Stimulated activated CD4-positive, alpha-beta T cell treated with anti-CD3 and anti-CD28 coated beads, Interleukin-2, amount 100 ng/mL, for 24 hours (primary cell): ENCODE measurements at regions not wholly inside any gene's neighbourhood (a gene's known extent, or its start where the extent isn't known, plus 50 kb on each side); places are given as distances from the start of the nearest gene placed in this dataset.
"Not testable (repeated sequence)": the region's sequence is repeated elsewhere in the genome, so short reads cannot be mapped to it uniquely, and the experiment has no call there.

ENCODE experiments used
- DNase-seq, 2 donors: peaks; one replicate each; pipeline ENCODE4 v3.0.0-alpha.2; 2020

DNA sequence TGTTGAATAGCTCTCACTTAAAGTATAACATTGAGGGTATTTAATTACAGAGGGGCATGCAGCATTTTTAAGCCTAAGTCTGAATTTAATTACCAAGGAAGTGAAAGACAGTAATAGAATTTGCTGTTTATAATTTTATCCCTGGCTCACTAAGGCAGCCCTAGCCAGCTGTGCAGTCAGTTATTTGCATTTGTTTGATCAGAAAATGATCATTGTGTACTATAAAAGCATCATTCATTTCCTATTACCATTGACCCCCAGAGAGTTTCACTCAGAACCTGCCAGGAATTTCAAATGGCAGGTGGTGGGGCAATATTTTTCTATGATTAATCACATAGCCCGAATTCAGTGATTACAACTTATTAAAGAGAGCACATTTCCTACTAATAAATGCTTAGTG, 277.1 kb upstream of the KAZN start:
- DNase-seq = no peak

DNA sequence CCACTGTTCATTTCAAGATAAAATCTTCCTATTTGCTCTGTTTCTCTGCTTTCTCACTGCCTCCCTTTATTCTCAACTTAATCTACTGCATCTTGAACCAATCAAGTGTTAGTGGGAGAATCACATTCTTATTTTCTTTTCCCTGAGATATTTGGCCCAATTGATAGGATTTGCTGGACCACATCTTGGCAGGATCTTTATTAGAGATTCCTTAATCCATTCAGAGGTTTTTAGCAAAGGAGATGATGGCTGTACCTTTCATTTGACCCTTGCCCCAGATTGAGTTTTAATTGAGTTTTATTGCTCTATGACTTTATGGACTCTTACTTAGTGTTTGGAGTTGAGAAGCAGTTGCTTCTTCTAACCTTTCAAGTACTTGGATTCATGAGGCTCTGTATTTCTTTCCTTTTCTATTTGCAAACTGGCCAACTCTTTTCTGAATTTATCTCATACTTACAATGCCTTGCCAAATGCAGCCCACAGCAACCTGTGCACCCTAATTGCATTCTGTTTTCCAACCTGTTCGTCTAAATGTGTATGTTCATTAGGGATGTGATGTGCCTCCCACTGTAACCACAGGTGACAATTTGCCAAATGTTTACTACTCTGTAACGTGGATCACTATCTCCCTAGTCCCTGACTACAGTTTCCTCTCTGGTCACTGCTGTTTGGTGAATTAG, 274.8 kb upstream of the KAZN start:
- no peak for DNase-seq

DNA sequence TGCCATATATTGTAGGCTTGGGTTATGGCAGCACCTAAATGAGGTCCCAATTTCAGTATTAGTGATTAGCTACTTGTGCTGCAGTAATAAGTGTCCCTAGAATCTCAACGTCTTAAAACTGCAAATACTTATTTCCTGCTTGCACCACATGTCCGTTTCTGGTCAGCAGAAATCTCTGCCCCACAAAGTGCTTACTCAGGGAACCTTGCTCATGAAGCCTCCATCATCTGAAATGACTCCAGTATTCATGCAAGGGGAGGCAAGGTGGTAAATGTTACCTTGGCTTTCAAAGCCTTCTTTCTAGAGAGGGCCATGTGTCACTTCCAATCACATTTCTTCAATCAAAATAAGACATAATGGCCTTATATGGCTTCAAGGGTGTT, 274.2 kb upstream of the KAZN start:
- no peak for DNase-seq

DNA sequence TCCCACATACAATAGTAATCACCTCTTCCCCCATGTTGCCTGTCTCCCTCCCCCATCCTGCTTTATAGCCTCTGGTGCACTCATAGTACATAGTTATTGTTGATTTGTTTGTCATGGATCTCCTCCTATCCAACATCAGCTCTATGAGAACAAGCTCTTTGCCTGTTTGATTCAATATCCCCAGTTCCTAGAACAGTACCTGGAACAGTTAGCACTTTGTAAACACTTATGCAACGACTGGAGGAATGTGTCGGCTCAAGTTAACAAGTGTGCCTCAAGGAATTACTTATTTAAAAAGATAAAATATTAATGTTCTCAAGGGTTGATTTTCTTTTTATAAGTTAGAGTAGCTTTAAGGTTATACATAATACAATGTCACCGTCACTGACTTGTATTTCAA, 271.6 kb upstream of the KAZN start:
- no peak for DNase-seq

DNA sequence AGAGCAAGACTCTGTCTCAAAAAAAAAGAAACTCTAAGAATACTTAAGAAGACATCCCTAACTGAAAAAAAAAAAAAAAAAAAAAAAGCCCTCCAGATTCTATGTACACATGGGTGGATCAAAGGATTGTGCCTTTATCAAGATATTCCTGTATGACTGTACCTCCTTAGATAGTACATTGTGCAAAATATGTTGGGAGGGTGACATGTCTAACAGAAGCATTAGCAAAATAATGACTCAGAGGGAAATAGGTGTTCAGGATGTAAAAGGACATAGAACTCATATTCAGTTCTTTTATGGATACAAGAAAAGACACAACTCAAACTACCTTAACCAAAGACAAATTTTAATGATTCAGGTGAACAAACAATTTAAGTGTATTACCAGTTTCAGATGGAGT, 269.8 kb upstream of the KAZN start:
- no peak for DNase-seq

DNA sequence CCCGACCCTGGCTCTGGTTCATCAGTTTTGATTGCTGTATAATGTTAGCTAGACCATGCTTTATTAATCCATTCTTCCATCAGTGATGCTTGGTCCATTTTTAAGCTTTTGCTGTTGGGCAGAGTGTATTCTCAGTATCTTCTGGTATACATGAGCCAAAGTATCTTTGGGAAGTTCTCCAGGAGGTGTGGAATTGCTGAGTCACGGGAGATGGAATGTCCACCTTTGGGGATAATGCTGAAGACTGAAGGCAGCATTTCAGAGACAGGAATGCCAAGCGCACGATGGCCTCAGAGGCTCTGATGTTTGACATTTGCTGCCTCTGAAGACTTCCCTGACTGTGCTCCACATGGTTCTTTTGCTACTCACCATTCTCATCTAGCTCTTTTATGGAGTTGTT, 266.3 kb upstream of the KAZN start:
- DNase-seq = no peak

DNA sequence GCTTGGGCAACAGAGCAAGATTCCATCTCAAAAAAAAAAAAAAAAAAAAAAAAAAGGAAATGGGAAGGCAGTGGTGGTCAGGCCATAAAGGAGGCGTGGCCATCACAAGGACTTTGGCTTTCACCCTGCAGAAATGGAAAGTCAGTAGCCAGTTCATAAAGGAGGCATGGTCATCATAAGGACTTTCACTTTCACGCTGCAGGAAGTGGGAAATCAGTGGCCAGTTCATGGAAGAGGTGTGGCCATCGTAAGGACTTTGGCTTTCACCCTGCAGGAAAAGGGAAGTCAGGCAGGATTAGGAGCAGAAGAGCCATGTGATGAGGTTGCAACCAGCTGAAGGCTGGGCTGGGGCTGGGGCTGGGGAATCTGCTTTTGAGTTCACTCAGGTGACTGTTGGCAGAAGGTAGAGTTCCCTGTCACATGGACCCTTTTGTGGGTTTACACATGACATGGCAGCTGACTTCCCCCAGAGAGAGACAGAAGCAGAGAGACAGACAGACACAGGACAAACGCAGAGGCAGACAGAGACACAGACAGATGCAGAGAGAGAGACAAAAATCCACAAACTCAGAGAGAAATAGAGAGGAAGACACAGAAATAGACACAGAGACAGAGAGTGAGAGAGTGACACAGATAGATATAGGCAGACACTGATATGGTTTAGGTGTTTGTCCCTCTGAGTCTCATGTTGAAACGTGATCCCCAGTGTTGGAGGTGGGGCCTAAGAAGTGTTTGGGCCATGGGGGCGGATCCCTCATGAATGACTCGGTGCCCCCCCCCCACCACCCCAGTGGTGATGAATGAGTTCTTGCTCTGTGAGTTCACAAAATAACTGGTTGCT, 263.9 kb upstream of the KAZN start:
- peak in 1 of 2 donors; percentile 2 for DNase-seq

DNA sequence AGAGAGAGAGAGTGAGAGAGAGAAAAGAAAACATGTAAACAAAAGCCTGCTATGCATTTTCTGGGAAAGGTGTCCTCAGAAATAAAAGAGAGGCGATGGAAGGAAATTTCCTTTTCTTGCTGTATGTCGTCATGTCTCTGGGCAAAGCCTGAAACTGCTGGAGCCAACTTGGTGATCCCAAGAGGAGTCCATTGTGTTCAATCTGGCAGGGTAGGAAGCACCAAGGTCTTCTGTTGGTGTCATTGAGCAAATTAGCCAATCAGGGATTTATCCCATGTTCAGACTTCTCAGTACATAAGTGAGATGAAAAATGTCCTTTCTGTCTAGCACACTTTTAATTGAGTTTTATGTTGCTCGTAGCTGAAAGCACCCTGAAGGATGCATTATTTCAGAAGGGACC, 260.0 kb upstream of the KAZN start:
- DNase-seq = no peak

DNA sequence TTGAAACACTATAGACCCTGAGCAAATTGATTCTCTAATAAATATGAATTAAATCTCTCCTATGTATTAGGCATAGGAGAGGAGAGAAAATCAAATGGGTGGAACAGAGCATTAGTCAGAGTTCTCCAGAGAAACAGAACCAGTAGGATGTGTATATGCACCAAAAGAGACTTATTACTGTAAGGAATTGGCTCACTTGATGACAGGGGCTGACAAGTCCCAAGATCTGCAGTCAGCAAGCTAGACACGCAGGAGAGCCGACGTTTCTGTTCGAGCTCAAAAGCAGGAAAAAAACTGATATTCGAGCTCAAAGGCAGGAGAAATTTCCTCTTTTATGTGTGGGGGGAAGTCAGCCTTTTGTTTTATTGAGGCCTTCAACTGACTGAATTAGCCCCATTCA, 259.2 kb upstream of the KAZN start:
- DNase-seq = no peak

DNA sequence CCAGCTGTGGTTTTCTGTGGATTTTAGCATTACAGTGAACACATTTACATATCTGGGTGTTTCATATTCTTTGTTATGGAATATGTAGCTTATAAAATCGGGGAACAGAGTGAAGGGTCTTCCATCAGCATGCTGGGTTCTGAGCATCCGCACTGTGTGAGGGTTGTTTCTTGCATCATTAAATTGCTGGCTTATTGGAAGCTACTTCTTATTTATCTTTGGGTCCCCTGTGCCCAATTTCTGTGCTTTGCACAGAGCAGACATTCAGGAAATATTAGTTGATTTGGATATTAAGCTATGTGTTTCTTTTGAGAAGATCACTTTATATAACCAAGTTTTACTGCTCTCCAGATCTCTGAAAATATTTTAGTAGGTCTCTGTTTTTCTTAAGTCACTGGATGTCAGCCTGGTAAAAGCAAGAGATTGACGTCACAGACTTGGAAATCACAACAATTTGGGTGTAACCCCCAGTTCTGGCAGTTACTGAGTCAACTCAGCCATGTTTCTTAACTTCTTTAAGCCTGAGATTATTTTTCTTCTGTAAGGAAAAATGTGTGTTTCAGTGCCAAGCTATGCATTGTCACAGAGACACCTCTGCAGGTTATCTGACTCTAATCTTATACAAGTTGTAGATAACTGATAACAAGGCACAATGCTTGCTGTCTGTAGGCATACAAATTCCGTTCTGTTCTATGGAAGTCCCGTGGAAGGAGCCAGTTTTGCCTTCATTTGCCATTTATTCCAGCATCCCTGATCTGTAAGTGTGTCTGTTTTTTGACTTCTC, 258.3 kb upstream of the KAZN start:
- no peak for DNase-seq

DNA sequence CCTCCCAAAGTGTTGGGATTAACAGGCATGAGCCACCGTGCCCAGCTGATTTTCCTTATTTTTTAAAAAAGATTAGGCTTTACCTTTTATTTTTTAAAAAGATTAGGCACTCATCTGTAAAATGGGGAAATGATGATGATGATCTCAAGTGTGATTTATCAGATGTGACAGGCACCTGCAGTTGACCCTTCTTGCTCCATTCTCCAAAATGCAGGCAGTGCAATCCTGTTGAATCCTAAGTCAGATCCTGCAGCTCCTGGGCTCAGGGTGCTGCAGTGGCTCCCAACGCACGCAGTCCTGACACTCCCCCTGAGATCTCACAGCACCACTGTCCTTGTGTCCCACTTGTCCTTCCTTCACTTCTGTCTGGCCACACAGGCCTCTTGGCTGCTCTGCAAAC, 257.3 kb upstream of the KAZN start:
- no peak for DNase-seq

DNA sequence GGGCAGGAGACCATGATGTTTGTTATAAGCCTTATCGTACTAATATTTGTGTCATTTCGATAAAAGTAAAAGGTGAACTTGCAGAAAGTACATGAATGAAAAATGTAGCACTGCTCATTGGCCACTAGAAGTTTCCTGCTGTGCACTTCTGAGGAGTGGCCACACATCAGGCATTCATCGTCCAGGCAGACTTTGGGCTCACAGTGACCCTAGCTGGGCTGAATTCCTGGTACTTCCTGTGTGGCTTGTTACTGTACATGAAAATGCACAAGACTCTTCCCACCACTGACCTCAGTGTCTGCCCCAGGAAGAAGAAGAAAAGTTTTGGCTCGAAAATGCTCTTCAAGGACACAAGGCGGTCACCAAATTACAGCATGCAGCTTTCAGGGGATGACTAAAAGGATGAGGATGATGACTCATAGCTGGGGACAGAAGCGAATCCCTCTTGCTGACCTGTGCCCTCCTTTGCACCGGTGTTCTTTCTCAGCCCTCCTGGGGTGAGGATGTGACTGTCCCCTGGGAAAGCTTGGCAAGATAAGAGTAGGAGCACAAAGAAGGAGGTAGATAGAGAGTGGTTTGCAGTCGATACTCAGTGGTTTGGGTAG, 252.4 kb upstream of the KAZN start:
- no peak for DNase-seq

DNA sequence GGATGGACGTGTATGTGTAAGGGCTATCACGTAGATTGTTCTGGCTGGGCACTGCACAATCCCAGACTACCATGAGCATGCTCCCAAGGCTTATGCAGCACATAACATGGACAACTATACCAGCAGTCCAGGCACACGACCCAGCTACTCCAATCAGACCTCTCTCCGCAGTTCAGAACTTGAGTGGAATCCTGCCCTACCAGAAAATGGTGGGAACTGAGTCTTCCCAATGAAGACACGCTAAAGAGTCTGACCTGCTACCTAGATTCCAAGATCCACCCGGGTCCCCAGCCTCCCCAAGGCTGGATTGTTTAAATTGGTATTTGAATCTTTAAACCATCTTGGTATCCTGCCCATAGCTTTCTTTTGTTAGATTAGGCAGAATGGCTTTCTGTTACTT, 251.3 kb upstream of the KAZN start:
- DNase-seq = no peak

DNA sequence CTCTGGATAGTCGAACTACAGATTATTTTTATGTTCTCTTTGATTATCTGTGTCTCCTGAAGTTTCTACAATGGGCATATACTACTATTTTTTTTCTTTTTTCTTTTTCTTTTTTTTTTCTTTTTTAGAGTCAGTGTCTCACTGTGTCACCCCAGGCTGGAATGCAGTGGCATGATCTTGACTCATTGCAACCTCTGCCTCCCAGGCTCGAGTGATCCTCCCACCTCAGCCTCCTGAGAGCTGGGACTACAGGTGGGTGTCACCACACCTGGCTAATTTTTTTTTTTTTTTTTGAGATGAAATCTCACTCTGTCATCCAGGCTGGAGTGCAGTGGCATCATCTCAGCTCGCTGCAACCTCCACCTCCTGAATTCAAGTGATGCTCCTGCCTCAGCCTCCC, 250.7 kb upstream of the KAZN start:
- no peak for DNase-seq

DNA sequence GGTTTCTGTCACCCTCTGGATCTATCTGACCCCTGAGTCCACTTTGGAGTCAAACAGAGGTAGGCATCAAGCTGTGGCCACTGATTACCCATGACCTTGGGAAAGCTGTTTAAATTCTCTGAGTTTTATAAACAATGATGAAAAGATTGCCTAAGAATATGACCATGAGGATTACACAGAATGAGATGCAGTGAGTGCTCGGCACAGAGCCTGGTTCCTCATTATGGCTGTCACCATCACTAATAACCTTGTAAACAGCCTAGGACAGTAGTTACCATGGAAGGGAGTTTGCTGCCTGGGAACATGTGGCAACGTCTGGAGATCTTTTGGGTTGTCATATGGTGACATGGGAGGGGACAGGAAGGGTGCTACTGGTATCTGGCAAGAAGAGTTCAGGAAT, 248.3 kb upstream of the KAZN start:
- no peak for DNase-seq

DNA sequence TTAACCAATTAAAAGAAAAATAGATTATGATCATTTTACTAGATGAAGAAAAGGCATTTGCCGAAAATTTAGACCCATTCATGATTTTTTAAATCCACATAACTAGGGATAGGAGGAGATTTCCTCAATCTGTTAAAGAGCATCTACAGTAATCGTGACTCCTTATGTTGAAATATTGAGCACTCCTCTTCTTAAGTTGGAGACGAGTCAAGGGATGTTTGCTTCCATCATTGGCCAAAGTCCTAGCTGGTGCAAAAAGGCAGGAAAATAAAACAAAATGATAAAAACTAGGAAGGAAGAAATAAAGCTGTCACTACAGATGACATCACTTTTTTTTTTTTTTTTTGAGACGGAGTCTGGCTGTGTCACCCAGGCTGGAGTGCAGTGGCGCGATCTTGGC, 245.6 kb upstream of the KAZN start:
- DNase-seq = no peak

DNA sequence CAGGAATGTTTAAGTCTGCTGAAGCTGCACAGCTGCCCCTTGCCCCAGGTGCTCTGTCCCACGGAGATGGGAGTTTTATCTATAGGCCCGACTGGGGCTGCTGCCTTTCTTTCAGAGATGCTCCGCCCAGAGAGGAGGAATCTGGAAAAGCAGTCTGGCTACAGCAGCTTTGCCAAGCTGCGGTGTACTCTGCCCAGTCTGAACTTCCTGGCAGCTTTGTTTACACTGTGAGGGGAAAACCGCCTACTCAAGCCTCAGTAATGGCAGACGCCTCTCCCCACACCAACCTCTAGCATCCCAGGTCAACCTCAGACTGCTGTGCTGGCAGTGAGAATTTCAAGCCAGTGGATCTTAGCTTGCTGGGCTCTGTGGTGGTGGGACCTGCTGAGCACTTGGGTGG, 237.5 kb upstream of the KAZN start:
- DNase-seq = not testable (repeated sequence)

DNA sequence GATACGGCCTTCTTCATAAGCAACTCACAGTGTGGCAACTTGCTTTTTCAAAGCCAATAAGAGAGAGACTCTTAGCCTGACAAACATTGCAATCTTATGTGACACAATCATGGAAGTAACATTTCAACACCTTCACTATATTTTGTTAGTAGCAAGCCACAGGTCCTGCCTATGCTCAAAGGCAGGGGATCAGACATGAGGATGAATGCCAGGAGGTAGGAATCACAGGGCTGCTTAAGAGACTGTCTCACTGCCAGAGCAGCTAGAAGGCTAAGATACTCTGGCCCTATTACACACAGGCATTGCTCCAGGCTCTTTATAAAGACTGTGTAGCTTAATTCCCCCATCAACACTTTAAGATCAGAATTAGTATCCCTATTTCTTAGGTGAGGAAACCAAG, 236.2 kb upstream of the KAZN start:
- no peak for DNase-seq

DNA sequence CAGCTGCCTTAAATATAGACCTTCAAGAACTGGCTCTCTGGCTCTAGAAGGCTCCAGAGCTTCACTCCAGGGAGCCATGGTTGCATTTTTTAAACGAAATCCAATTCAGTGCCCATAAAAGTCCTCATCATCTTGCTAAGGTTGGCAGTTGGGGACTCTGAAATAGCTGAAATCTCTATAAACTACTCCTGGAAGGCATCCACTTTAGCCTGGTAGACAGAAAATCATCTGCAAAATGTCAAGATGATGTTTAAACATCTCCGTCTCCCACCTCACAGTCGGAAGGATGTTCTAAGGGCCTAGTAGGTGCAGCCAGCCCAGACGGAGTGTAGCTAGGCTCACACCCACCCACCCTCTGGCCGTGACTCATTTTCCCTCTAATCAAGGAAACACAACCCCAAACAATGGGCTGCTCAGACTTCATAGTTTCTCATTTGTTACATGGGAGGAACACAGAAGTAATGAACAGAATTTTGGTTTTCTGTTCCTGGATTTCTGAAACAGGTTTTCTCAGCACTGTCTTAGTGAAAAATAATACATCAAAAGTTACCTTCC, 235.4 kb upstream of the KAZN start:
- no peak for DNase-seq

DNA sequence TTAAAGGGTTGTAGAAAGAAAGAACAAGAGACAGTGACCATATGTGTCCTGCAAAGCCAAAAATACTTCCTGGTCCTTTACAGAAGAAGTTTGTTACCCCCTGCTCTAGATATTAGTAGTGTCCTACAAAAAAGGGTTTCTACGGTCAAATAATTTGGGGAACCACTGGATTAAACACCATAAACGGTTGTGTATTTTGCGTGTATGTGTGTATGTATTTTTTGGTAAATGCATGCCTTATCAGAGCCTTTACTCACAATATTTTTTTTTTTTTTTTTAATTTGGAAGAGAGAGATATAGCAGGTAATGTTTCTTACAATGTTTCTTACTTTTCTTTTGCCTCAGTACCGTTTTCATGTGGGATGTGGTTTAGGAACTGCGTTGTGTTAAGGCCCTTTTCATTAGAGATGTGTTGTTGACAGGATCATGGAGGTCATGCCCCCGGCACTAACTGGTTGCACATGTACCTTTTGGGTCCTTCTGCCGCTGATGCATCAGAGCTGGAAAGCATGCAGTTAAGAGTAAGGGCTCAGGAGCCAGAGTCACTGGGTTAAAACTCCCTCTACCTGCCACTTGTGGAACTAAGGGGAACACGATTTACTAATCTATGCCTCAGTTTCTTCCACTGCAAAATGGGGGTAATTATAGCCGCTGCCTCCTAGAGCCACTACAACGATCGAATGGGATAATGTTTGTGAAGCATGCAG, 234.6 kb upstream of the KAZN start:
- no peak for DNase-seq

DNA sequence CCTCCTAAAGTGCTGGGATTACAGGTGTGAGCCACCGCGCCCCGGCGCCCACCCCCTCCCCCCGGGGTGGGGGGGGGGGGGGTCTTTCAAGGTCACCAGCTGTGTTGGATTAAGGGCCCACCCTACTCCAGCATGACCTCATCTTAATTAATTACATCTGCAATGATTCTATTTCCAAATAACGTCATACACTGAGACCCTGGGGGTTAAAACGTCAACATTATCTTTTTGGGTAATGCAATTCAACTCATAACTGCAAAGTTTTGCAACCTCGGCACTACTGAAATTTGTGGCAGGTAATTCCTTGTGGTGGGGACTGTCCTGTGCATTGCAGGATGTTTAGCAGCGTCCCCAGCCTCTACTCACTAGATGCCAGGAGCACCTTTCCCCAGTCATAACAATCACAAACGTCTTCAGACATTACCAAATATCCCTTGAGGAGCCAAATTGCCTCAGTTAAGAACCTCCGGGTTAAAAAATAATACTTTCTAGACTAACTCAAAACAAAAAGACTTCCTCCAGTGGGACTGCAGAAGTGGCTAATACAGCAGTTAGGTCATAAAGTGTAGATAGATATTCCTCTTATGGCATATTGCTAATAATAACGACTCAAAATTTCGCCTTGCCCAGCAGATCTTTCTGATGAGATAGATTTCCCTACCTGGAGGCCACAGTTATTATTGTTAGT, 233.0 kb upstream of the KAZN start:
- no peak for DNase-seq
